Adrenal gland (tissue), 5 donors: ENCODE measurements at regions not wholly inside any gene's neighbourhood (a gene's known extent, or its start where the extent isn't known, plus 50 kb on each side); places are given as distances from the start of the nearest gene placed in this dataset.

ENCODE experiments used
- CTCF ChIP-seq, 6 experiments: fragments of 450-650 bp in 4 of 6; fragments of 200-600 bp in 2 of 6; sonication (generic) in 1 of 6; IDR thresholded peaks; 1 replicate in 5 of 6; 2 replicates in 1 of 6; pipeline versions ENCODE4 v1.5.1 to v1.8.0; 2016 to 2021; ENCODE audit warnings: antibody characterized with exemption in 6 of 6, mild to moderate bottlenecking in 2 of 6, moderate library complexity in 1 of 6
- POLR2A ChIP-seq, 2 donors: fragments of 450-650 bp; IDR thresholded peaks; one replicate each; pipeline ENCODE4 v1.6.1; 2017; ENCODE audit warnings: antibody characterized with exemption in 2 of 2, mild to moderate bottlenecking in 2 of 2, moderate library complexity in 1 of 2
- donor health status: DM: no; HTN: no; CAD: no.

GRCh38 chr1:185488808-185489207 lies 171.8 kb upstream of the IVNS1ABP start:
- TF ChIP-seq CTCF (IDR thresholded peaks at IDR 0.05): no peak
- no peak for TF ChIP-seq POLR2A (IDR thresholded peaks at IDR 0.05)
